AML-193 (cell line): ENCODE measurements at regions not wholly inside any gene's neighbourhood (a gene's known extent, or its start where the extent isn't known, plus 50 kb on each side); places are given as distances from the start of the nearest gene placed in this dataset.
A peak's percentile ranks its signal among the peaks of the same experiment; 100 is the strongest.
"Not testable (repeated sequence)": the region's sequence is repeated elsewhere in the genome, so short reads cannot be mapped to it uniquely, and the experiment has no call there.

Source experiments
- DNase-seq, 2 experiments: peaks; one replicate each; lab custom pipeline; 2025; lab: John Stamatoyannopoulos, UW

GRCh38 chr12:46547421-46548354, 175.1 kb upstream of the SLC38A2 start:
- DNase-seq, result no peak

- DNase-seq, result no peak
Measured at GRCh38 chr12:46546634-46547273, 174.2 kb upstream of the SLC38A2 start.

GRCh38 chr12:46543378-46543795, 170.8 kb upstream of the SLC38A2 start:
- not testable (repeated sequence) for DNase-seq

- DNase-seq, result no peak
Measured at GRCh38 chr12:46538976-46539375, 166.4 kb upstream of the SLC38A2 start.

- no peak for DNase-seq
Measured at GRCh38 chr12:46537387-46537955, 164.9 kb upstream of the SLC38A2 start.

GRCh38 chr12:46536316-46536715, 163.7 kb upstream of the SLC38A2 start:
- peak; percentile 64 to 78 for DNase-seq

- DNase-seq, result no peak
Measured at GRCh38 chr12:46535907-46536306, 163.3 kb upstream of the SLC38A2 start.

GRCh38 chr12:46535376-46535775, 162.8 kb upstream of the SLC38A2 start:
- DNase-seq, result no peak

- no peak for DNase-seq
Measured at GRCh38 chr12:46534327-46534840, 161.8 kb upstream of the SLC38A2 start.

- DNase-seq, result no peak
Measured at GRCh38 chr12:46533723-46534122, 161.2 kb upstream of the SLC38A2 start.

- DNase-seq, result no peak
Measured at GRCh38 chr12:46531804-46532203, 159.2 kb upstream of the SLC38A2 start.

GRCh38 chr12:46531059-46531785, 158.6 kb upstream of the SLC38A2 start:
- no peak for DNase-seq

GRCh38 chr12:46530373-46531056, 157.9 kb upstream of the SLC38A2 start:
- DNase-seq, result no peak

- no peak for DNase-seq
Measured at GRCh38 chr12:46526233-46526632, 153.7 kb upstream of the SLC38A2 start.

GRCh38 chr12:46524778-46525177, 152.2 kb upstream of the SLC38A2 start:
- no peak for DNase-seq

- DNase-seq, result no peak
Measured at GRCh38 chr12:46523863-46524770, 151.5 kb upstream of the SLC38A2 start.

- DNase-seq, result no peak
Measured at GRCh38 chr12:46523446-46523845, 150.9 kb upstream of the SLC38A2 start.

- no peak for DNase-seq
Measured at GRCh38 chr12:46522071-46522470, 149.5 kb upstream of the SLC38A2 start.

- DNase-seq, result no peak
Measured at GRCh38 chr12:46521145-46521544, 148.6 kb upstream of the SLC38A2 start.

GRCh38 chr12:46519407-46519806, 146.8 kb upstream of the SLC38A2 start:
- no peak for DNase-seq
